Vagina (tissue), 2 donors: ENCODE measurements at regions not wholly inside any gene's neighbourhood (a gene's known extent, or its start where the extent isn't known, plus 50 kb on each side); places are given as distances from the start of the nearest gene placed in this dataset.

ENCODE experiments used
- DNase-seq, 2 donors: peaks; one replicate each; pipeline ENCODE4 v3.0.0-alpha.2; 2017; ENCODE audit errors: extremely low spot score in 2 of 2
- H3K27ac ChIP-seq: fragments of 200-600 bp; sonication (generic); one replicate; pipeline ENCODE4 v1.5.1; 2019
- H3K27me3 ChIP-seq: fragments of 200-600 bp; sonication (generic); one replicate; pipeline ENCODE4 v1.5.1; 2019
- H3K36me3 ChIP-seq, 2 donors: fragments of 200-600 bp; sonication (generic); one replicate each; pipeline ENCODE4 v1.5.1; 2017 to 2019
- H3K4me1 ChIP-seq: fragments of 200-600 bp; sonication (generic); one replicate; pipeline ENCODE4 v1.5.1; 2019
- H3K4me3 ChIP-seq, 2 donors: fragments of 200-600 bp; sonication (generic); 1 replicate in 1 of 2; 2 replicates in 1 of 2; pipeline ENCODE4 v1.5.1; 2016 to 2019
- H3K9me3 ChIP-seq: fragments of 200-600 bp; sonication (generic); one replicate; pipeline ENCODE4 v1.5.1; 2019
- POLR2A ChIP-seq, 2 donors: fragments of 450-650 bp; IDR thresholded peaks; one replicate each; pipeline ENCODE4 v1.6.1; 2017; ENCODE audit warnings: antibody characterized with exemption in 2 of 2, mild to moderate bottlenecking in 2 of 2, moderate library complexity in 2 of 2
- POLR2AphosphoS5 ChIP-seq, 2 donors: sonication (generic); formaldehyde crosslinking; IDR thresholded peaks; one replicate each; pipeline ENCODE4 v1.9.0; 2017; ENCODE audit warnings: antibody characterized with exemption in 2 of 2, mild to moderate bottlenecking in 2 of 2, low read depth in 1 of 2; ENCODE audit not compliant: insufficient read depth in 1 of 2
- intact Hi-C: fragments of 100-400 bp; cut with DNase I; formaldehyde crosslinking; loops from one replicate; pipeline ENCODE4 v1.15.1; 2023
- TF ChIP-seq, protein P1 (sequence below), 3 experiments: fragments of 450-650 bp in 2 of 3; fragments of 200-600 bp in 1 of 3; sonication (generic) in 1 of 3; IDR thresholded peaks; one replicate each; pipeline ENCODE4 v1.5.1; 2017 to 2019; ENCODE audit warnings: antibody characterized with exemption in 3 of 3, mild to moderate bottlenecking in 2 of 3, moderate library complexity in 2 of 3

GRCh38 chr6:165937564-165938358 lies 229.9 kb downstream of the TBXT start:
- DNase-seq: peak in 1 of 2 donors; percentile 25
- Histone ChIP-seq H3K9me3 (no peaks in the 10 kb centered on the region), H3K4me1 (no peaks in the 10 kb centered on the region), H3K27me3 (no peaks in the 10 kb centered on the region), H3K36me3 (no peaks in the 10 kb centered on the region), H3K4me3 (no peak overlapping the region), H3K27ac (no peak overlapping the region)
- no peak for TF ChIP-seq POLR2A (IDR thresholded peaks at IDR 0.05)
- TF ChIP-seq, protein P1, sequence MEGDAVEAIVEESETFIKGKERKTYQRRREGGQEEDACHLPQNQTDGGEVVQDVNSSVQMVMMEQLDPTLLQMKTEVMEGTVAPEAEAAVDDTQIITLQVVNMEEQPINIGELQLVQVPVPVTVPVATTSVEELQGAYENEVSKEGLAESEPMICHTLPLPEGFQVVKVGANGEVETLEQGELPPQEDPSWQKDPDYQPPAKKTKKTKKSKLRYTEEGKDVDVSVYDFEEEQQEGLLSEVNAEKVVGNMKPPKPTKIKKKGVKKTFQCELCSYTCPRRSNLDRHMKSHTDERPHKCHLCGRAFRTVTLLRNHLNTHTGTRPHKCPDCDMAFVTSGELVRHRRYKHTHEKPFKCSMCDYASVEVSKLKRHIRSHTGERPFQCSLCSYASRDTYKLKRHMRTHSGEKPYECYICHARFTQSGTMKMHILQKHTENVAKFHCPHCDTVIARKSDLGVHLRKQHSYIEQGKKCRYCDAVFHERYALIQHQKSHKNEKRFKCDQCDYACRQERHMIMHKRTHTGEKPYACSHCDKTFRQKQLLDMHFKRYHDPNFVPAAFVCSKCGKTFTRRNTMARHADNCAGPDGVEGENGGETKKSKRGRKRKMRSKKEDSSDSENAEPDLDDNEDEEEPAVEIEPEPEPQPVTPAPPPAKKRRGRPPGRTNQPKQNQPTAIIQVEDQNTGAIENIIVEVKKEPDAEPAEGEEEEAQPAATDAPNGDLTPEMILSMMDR (IDR thresholded peaks at IDR 0.05): no peak
- TF ChIP-seq POLR2AphosphoS5 (IDR thresholded peaks at IDR 0.05; ENCODE audit: insufficient read depth in 1 of 2, low read depth in 1 of 2): no peak
- intact Hi-C loops: no loop called here

GRCh38 chr6:165936660-165937059 lies 231.0 kb downstream of the TBXT start:
- Histone ChIP-seq H3K27me3 (no peaks in the 10 kb centered on the region), H3K9me3 (no peaks in the 10 kb centered on the region), H3K4me3 (no peak overlapping the region), H3K4me1 (no peaks in the 10 kb centered on the region), H3K36me3 (no peaks in the 10 kb centered on the region), H3K27ac (no peak overlapping the region)
- intact Hi-C loops: no loop called here
- TF ChIP-seq POLR2AphosphoS5 (IDR thresholded peaks at IDR 0.05; ENCODE audit: insufficient read depth in 1 of 2, low read depth in 1 of 2) (no peak), POLR2A (IDR thresholded peaks at IDR 0.05) (no peak)
- TF ChIP-seq, protein P1 (IDR thresholded peaks at IDR 0.05): no peak
- no peak for DNase-seq

- Histone ChIP-seq H3K36me3 (no peaks in the 10 kb centered on the region), H3K4me1 (no peaks in the 10 kb centered on the region), H3K27ac (no peak overlapping the region), H3K9me3 (no peaks in the 10 kb centered on the region), H3K27me3 (no peaks in the 10 kb centered on the region), H3K4me3 (no peak overlapping the region)
- no peak for DNase-seq
- TF ChIP-seq, protein P1 (IDR thresholded peaks at IDR 0.05): no peak
- no peak for TF ChIP-seq POLR2A (IDR thresholded peaks at IDR 0.05)
- TF ChIP-seq POLR2AphosphoS5 (IDR thresholded peaks at IDR 0.05; ENCODE audit: insufficient read depth in 1 of 2, low read depth in 1 of 2): no peak
- intact Hi-C loops: no loop called here
Measured at GRCh38 chr6:165936096-165936495, 231.6 kb downstream of the TBXT start.

DNA sequence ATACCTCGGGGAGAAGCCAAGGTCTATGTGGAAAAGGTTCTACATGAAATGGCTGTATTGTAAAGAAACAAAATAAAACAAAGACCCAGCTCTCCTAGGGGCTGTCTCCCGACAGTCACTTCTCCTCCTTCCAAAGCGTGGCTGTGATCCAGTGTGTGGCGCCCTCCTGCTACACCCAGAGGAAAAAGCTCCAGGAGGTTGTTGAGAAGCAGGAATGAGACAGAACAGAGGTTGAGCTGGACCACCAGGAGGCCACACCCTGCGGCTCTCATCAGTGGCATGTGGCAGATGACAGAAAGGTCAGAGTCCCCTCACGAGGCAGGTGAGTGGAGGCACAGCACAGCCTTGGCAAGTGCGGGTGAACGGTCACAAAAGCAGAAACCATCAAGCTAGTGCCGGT lies 236.0 kb downstream of the TBXT start:
- no peaks in the 10 kb centered on the region for H3K9me3 ChIP-seq
- H3K36me3 ChIP-seq: no peaks in the 10 kb centered on the region
- intact Hi-C loops: no loop called here
- H3K4me3 ChIP-seq: no peak overlapping the region
- no peaks in the 10 kb centered on the region for H3K4me1 ChIP-seq
- TF ChIP-seq POLR2A (IDR thresholded peaks at IDR 0.05) (no peak), POLR2AphosphoS5 (IDR thresholded peaks at IDR 0.05; ENCODE audit: insufficient read depth in 1 of 2, low read depth in 1 of 2) (no peak)
- TF ChIP-seq, protein P1 (IDR thresholded peaks at IDR 0.05): no peak
- H3K27ac ChIP-seq: no peak overlapping the region
- H3K27me3 ChIP-seq: no peaks in the 10 kb centered on the region
- peak in 1 of 2 donors; percentile 83 for DNase-seq

DNA sequence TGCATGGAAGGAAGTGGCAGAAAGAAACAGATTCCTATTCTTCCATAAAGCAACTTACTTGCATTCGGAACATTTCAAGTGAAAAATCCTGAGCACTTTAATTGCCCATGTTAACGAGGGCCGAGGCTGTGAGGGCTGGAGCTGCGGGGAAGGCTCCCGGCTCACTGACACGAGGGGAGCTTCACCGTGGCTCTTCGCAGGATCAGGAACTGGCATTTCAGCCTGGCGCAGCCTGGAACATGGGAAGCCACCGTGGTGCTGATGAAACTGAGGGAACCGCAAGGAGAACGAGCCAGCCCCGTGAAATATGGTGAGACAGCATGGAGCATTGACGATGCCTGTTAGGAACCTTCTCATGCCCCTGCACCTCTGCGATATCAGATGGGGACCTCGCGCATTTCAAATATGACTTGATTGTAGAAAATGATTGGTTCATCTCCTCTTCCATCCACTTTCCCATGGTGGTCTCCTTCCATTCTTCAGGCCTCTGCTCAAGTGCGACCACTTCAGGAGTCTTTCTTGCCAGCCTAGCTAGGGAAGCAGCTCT lies 236.9 kb downstream of the TBXT start:
- H3K36me3 ChIP-seq: no peaks in the 10 kb centered on the region
- H3K4me1 ChIP-seq: no peaks in the 10 kb centered on the region
- no peaks in the 10 kb centered on the region for H3K9me3 ChIP-seq
- H3K27me3 ChIP-seq: no peaks in the 10 kb centered on the region
- no peak overlapping the region for H3K27ac ChIP-seq
- H3K4me3 ChIP-seq: no peak overlapping the region
- DNase-seq: no peak
- intact Hi-C loops: no loop called here
- TF ChIP-seq POLR2AphosphoS5 (IDR thresholded peaks at IDR 0.05; ENCODE audit: insufficient read depth in 1 of 2, low read depth in 1 of 2): no peak
- TF ChIP-seq, protein P1 (IDR thresholded peaks at IDR 0.05): no peak
